LNCaP clone FGC (cell line): ENCODE measurements at regions not wholly inside any gene's neighbourhood (a gene's known extent, or its start where the extent isn't known, plus 50 kb on each side); places are given as distances from the start of the nearest gene placed in this dataset.

Source experiments
- DNase-seq: peaks from one replicate; pipeline ENCODE4 v3.0.0-alpha.2; 2011; ENCODE audit warnings: low read depth
- H3K4me3 ChIP-seq: 2 replicates; pipeline ENCODE4 v1.5.1; 2011; ENCODE audit warnings: mild to moderate bottlenecking, low read depth, low read length, control low read depth
- CTCF ChIP-seq: IDR thresholded peaks from 2 replicates; pipeline ENCODE4 v1.5.1; 2012; ENCODE audit warnings: mild to moderate bottlenecking; ENCODE audit not compliant: control insufficient read depth, insufficient read depth; ENCODE audit errors: extremely low read depth

GRCh38 chr12:88986056-88986455 lies 366.2 kb downstream of the DUSP6 start:
- TF ChIP-seq CTCF, result no peak
- no peak for DNase-seq

DNA sequence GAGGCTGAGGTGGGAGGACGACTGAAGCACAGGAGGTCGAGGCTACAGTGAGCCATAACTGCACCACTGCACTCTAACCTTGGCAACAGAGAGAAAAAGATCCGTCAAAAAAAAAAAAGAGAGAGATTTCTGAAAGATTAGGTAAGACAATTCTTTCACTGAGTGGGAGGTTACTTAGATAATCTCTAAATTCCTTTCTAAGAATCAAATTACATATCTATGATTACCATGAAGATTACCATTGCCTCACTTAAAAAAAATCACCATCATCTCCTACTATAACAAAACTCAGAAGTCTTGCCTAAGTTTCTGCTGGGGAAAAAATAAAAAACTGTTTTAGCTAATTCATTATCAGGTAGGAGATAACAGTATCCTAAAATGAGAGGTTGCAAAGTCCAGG lies 366.7 kb downstream of the DUSP6 start:
- TF ChIP-seq CTCF, result no peak
- DNase-seq, result no peak
- no peak overlapping the region for H3K4me3 ChIP-seq

More at GRCh38 chr12:88986056-88986455, 366.2 kb downstream of the DUSP6 start:
- H3K4me3 ChIP-seq, result no peak overlapping the region

GRCh38 chr12:88985011-88985410 lies 367.3 kb downstream of the DUSP6 start:
- no peak for TF ChIP-seq CTCF
- H3K4me3 ChIP-seq, result no peak overlapping the region
- no peak for DNase-seq

DNA sequence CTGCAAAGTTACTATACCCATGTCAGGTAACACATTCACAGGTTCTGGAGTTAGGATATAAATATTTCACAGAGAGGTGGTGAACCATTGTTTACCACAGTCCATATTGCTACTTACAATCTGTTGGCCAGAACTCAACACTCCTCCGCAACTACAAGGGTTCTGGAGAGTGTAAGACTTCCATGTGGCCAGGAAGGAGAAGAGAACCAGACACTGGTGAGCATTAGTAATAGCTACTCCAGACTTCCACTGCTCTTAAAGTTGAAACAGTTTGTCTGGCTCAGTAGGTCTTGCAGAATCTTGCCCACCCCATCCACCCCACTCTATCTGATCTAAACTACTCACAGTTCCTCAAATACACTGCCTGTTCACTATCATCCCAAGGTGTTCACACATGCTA lies 369.6 kb downstream of the DUSP6 start:
- DNase-seq, result no peak
- no peak overlapping the region for H3K4me3 ChIP-seq
- no peak for TF ChIP-seq CTCF

DNA sequence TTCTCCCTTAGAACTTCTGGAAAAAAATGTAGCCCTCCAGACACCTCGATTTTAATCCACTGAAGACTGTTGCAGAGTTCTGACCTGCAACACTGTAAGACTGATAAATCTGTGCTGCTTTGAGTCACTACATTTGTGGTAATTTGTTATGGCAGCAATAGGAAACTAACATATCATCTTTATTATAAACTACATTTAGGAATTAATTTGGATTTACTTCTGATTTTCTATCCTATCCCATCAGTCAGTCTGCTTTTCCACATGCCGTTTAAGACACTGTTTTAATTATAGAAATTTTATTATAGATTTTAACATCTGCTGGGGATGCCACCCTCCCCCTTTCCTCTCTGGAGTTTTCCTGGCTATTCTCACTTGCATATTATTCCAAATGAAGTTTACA lies 375.2 kb downstream of the DUSP6 start:
- H3K4me3 ChIP-seq, result no peak overlapping the region
- DNase-seq, result no peak
- TF ChIP-seq CTCF, result no peak

DNA sequence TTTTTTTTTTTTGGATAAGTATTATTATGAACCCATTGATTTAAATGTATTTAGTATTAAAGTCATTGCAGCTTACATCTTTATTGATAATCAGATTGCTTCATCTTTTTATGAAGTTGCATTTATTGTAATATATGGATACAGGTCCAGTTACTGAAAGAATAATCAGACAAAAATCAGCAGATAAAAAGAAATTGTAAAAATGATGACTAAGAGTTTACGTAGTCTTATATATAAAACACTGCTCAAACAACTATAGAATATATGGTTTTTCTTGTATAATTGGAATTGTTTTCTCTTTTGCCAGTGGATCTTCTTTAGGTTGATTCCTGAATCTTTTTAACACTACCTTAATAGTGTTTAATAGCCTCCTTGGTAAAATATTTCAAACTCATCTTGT lies 378.3 kb downstream of the DUSP6 start:
- no peak overlapping the region for H3K4me3 ChIP-seq
- no peak for TF ChIP-seq CTCF
- no peak for DNase-seq

DNA sequence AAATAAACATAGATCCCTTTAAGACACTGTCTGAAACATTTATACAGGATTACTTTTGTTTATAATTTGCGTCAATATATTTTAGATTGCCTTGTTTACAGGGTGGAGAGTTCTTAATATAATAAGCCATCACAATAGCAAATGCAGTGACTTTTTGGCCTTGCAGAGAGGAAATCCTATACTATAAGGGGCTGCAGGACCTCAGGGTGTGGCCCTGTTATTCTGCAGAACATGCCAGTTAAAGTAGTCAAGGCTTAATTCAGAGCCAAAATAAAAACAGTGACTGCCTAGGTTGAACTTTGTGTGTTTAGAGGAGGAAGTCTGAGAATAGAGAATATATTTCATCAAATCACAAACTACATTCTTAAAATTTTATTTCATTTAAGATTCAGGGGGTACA lies 381.6 kb downstream of the DUSP6 start:
- H3K4me3 ChIP-seq, result no peak overlapping the region
- TF ChIP-seq CTCF, result no peak
- DNase-seq, result no peak
